HG03280 (cell line): ENCODE measurements at regions not wholly inside any gene's neighbourhood (a gene's known extent, or its start where the extent isn't known, plus 50 kb on each side); places are given as distances from the start of the nearest gene placed in this dataset.
"Not testable (repeated sequence)": the region's sequence is repeated elsewhere in the genome, so short reads cannot be mapped to it uniquely, and the experiment has no call there.

Experiments
- ATAC-seq: cut with Tn5 transposase; IDR thresholded peaks from one replicate; pipeline ENCODE4 v1.9.1; 2021; ENCODE audit warnings: mild to moderate bottlenecking, moderate library complexity; ENCODE audit not compliant: unreplicated experiment

DNA sequence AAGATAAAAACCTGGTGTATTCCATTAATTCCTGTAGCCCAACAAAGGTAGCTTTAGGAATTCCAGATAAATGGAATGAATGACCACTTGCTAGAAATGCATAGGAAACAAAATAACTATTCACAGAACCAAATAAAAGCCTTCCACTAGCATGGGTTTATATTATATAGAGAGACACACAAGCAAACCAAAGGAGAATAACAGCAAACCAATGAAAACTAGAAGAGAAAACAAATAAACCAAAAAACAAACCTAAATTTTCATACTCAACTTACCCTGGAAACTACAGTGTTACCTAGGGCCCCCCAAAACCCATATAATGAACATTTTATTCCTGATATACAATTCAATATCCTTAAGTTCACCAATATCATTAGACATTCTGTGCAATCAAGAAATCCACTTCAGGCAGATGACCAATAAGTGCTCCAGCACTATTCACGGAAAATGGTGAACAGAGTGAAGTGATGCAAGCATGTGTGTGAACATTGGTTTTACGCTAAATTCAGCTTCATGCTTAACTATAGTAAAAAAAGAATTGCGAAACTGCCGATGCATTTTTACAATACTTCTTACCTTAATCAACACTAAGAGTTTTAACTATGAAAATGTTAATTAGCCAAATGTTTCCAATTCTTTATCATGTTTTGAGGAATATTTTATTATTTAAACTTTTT, 1108.4 kb upstream of the TMEM132C start:
- no peak for ATAC-seq

- no peak for ATAC-seq
Observed at GRCh38 chr12:127161466-127161865, 1105.5 kb upstream of the TMEM132C start.

DNA sequence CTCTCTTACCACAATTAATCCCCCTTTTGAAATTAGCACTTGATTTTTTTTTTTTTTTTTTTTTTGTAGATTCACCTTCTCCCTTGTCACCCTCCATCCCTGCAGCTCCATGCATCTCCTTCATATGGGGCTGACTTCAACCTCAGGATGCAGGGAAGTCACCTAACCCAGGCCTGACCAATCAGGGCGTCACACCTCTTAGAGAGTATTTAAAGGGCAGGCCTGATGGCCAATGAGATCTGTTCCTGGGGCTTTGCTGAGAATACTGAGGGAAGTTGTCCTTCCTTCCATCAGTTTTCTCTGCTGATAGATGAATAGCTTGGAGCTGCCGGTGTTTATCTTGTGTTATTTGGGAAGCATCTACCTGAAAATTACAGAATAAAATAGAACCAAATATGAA, 1104.7 kb upstream of the TMEM132C start:
- ATAC-seq = no peak

GRCh38 chr12:127162902-127163301, 1104.1 kb upstream of the TMEM132C start:
- no peak for ATAC-seq

DNA sequence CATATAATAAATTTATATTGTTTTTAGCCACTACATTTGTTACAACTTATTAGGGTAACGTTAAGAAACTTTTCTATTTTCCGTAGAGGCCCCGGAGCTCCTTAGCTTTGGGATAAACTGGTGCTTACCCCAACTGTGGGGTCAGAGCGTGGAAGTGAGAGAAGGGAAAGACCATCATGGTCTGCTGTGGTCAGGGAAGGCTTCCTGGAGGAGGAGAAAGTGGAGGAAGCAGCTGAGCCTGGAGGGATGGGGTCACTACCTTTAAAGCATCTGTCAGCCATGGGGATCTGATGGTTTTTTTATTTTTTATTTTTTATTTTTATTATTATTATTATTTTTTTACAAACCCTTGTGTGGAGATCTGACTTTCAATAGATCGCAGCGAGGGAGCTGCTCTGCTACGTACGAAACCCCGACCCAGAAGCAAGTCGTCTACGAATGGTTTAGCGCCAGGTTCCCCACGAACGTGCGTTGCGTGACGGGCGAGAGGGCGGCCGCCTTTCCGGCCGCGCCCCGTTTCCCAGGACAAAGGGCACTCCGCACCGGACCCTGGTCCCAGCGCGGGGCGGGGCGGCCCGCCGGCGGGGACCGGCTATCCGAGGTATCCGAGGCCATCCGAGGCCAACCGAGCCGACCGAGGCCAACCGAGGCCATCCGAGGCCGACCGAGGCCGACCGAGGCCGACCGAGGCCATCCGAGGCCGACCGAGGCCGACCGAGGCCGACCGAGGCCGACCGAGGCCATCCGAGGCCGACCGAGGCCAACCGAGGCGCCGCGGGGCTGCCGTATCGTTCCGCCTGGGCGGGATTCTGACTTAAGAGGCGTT, 1101.2 kb upstream of the TMEM132C start:
- ATAC-seq = no peak

DNA sequence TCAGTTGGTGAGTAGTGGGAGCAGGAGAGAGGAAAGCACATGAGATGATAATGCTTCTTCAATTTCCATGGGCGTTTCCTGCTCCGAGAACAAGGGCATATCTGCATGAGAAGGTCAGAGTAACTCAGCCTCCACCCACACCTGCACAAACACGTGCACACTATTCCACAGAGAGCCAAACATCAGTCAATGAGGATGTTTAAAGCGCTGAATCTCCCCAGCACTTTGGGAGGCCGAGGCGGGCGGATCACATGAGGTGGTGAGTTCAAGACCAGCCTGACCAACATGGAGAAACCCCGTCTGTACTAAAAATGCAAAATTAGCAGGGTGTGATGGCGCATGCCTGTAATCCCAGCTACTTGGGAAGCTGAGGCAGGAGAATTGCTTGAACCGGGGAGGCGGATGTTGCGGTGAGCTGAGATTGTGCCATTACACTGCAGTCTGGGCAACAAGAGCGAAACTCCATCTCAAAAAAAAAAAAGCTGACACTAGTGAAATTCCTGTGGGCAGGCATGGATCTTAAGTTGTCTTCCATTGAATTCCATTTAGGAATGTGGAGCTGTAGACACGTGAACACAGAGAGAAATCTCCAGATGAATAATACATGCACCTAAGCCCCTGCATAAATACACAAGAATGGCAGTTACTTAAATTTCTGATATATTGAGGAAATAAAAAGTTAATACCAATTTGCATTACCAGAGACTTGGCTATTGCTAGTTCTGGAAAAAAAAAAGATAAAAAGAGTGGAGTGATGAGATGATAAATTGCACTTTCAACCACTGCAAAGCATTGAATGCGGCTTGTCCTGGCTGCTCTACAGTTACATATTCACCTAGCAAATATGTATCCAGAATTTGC, 1097.4 kb upstream of the TMEM132C start:
- ATAC-seq = no peak

GRCh38 chr12:127170226-127171180, 1096.5 kb upstream of the TMEM132C start:
- no peak for ATAC-seq

DNA sequence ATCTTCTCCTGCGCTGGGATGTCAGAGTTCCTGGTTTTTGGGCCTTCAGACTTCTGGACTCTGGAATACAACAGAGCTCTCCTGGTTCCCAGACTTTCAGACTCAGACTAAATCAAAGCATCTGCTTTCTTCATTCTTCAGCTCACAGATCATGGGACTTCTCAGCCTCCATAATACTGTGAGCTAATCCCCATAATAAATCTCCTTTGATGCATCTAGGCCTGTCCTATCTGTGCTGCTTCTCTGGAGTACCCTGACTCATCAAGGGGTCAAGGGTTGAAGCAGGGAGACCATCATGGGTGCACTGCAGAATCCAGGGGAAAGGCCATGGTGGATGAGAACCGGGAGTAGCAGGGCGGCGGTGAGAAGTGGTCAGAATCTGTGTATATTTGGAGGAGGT, 1094.1 kb upstream of the TMEM132C start:
- no peak for ATAC-seq

DNA sequence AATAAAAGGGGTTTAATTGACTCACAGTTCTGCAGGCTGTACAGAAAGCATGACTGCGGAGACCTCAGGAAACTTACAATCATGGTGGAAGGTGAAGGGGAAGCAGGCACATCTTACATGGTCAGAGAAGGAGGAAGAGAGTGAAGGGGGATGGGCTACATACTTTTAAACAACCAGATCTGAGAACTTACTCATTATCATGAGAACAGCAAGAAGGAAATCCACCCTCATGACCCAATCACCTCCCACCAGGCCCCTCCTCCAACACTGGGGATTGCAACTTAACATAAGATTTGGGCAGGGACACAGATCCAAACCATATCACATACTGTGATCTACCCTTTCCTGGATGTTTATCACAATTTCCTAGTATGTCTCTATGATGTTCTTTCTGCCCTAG, 1093.0 kb upstream of the TMEM132C start:
- ATAC-seq = not testable (repeated sequence)

DNA sequence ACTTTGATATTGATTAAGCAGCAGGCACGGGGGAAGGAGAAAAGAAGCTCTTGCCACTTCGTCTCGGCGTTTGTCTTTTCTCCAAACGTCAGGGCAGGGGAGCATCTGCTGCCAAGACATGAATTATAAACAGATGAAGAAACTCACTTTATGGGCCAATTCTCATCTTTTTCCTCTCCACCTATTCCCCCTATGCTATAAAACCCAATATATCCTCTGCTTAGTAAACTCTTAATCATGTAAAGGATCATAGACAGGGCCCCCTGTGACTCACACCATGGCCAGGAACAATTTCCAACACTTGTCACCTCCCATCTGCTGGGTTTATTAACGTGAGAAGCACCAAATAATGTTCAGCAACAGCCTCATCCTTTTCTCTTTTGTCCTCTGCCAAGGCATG, 1092.1 kb upstream of the TMEM132C start:
- no peak for ATAC-seq

DNA sequence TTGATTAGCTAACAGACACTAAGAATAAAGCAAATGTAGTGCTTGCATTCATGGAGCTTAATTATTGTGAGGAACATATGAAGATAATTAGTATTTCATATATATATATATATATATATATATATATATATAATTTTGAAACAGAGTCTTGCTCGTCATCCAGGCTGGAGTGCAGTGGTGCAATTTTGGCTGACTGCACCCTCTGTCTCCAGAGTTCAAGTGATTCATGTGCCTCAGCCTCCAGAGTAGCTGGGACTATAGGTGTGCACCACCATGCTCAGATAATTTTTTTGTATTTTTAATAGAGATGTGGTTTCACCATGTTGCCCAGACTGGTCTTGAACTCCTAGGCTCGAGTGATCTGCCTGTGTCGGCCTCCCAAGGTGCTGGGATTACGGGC, 1091.6 kb upstream of the TMEM132C start:
- no peak for ATAC-seq

DNA sequence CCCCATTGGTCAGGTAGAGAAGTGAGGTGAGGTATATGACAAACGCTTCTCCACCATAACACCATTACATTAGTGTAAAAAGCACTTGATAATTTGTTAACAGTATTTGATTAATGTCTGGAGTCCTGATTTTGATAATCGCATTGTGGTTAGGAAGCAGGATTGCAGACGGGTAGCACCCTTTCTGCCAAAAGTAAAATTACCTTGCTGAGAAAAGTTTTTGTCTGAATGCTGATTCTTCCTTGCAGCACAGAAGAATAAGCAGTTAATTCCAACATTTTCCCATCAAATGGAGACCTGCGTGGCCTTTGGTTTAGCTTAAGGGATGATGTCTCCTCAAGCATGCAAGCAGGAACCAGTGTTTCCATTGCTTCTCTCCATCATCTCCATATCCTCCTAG, 1090.2 kb upstream of the TMEM132C start:
- no peak for ATAC-seq

- no peak for ATAC-seq
Observed at GRCh38 chr12:127178052-127178451, 1088.9 kb upstream of the TMEM132C start.

- no peak for ATAC-seq
Observed at GRCh38 chr12:127178463-127178862, 1088.5 kb upstream of the TMEM132C start.

DNA sequence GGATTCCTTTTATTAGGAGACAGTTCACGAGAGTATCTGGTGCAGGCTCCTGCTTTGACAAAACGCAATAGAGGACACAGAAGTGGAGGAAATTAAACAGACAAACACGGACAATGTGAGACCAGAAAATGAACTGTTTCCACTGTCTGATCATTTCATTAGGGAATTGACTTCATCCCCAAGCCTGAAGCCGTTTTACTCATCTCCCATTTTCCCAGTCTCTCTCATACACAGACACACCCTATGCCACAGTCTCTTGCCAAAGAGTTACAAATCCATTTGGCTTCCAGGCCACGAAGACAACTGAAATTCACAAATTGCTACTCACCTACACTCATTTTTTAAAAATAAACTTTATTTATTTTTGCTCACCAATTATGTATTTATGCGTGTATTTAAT, 1087.8 kb upstream of the TMEM132C start:
- ATAC-seq = no peak

DNA sequence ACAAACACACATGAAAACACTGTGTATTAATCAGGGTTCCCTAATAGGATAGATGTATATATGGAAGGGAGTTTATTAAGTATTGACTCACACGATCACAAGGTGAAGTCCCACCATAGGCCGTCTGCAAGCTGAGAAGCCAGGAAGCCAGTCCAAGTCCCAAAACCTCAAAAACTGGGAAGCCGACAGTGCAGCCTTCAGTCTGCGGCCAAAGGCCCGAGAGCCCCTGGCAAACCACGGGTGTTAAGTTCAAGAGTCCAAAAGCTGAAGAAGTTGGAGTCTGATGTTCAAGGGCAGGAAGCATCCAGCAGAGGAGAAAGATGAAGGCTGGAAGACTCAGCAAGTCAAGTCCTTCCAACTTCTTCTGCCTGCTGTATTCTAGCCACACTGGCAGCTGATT, 1085.0 kb upstream of the TMEM132C start:
- no peak for ATAC-seq

DNA sequence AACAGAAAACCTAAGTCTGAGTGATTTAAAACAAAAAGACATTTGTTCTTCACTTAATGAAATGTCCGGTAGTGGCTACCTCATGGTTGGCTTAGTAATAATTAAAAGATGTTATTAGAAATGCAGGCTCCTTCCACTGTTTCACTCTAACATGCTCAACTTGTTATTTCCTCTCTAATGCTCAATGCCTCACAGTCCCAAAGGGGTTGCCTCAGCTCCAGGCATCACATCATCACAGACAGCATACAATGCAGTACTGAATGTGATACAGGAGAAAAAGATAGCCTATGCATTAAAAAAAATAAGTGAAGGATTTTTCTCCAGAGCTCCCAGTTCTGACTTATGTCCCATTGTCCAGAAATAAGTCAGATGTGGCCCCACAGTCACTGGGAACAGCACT, 1077.0 kb upstream of the TMEM132C start:
- ATAC-seq = no peak

- ATAC-seq = no peak
Observed at GRCh38 chr12:127191129-127191528, 1075.8 kb upstream of the TMEM132C start.

- no peak for ATAC-seq
Observed at GRCh38 chr12:127192391-127192790, 1074.6 kb upstream of the TMEM132C start.

GRCh38 chr12:127193341-127193740, 1073.6 kb upstream of the TMEM132C start:
- no peak for ATAC-seq
